ENCODE measurements at regions not wholly inside any gene's neighbourhood (a gene's known extent, or its start where the extent isn't known, plus 50 kb on each side); places are given as distances from the start of the nearest gene placed in this dataset.

DNA sequence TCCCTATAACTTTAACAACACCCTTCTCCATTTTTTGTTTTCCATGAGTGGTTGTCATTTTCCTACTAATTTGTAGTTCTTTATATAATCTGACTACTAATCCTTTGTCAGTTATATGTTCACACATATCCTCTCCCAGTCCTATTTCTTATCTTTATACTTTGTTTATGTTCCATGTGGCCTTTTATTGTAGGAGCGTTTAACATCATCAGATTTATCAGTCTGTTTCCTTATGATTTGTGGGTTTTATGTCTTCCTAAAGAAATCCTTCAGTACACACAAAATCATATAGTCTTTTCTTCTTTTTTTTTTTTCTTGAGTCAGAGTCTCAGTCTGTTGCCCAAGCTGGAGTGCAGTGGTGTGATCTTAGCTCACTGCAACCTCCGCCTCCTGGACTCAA, 204.9 kb upstream of the SPRY1 start:
- TF ChIP-seq, protein P1, sequence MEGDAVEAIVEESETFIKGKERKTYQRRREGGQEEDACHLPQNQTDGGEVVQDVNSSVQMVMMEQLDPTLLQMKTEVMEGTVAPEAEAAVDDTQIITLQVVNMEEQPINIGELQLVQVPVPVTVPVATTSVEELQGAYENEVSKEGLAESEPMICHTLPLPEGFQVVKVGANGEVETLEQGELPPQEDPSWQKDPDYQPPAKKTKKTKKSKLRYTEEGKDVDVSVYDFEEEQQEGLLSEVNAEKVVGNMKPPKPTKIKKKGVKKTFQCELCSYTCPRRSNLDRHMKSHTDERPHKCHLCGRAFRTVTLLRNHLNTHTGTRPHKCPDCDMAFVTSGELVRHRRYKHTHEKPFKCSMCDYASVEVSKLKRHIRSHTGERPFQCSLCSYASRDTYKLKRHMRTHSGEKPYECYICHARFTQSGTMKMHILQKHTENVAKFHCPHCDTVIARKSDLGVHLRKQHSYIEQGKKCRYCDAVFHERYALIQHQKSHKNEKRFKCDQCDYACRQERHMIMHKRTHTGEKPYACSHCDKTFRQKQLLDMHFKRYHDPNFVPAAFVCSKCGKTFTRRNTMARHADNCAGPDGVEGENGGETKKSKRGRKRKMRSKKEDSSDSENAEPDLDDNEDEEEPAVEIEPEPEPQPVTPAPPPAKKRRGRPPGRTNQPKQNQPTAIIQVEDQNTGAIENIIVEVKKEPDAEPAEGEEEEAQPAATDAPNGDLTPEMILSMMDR (IDR thresholded peaks at IDR 0.05), result no peak
- TF ChIP-seq POLR2A (IDR thresholded peaks at IDR 0.05; ENCODE audit: low read depth) (no peak), POLR2AphosphoS5 (IDR thresholded peaks at IDR 0.05) (no peak)

Measured in esophagus muscularis mucosa (tissue), 3 donors.